ENCODE measurements at regions not wholly inside any gene's neighbourhood (a gene's known extent, or its start where the extent isn't known, plus 50 kb on each side); places are given as distances from the start of the nearest gene placed in this dataset.

GRCh38 chr5:136905571-136905970 is 540.2 kb upstream of the TRPC7 start:
- TF ChIP-seq EZH2 (IDR thresholded peaks at IDR 0.05; ENCODE audit: low read length, missing control alignments) = no peak
- TF ChIP-seq CTCF (conservative IDR thresholded peaks at IDR 0.05 in 1 of 2, IDR thresholded peaks at IDR 0.05 in 1 of 2; ENCODE audit: low read depth in 1 of 2, low read length in 2 of 2) = no peak
